Fibroblast of skin of abdomen (primary cell): ENCODE measurements at regions not wholly inside any gene's neighbourhood (a gene's known extent, or its start where the extent isn't known, plus 50 kb on each side); places are given as distances from the start of the nearest gene placed in this dataset.
"Not testable (repeated sequence)": the region's sequence is repeated elsewhere in the genome, so short reads cannot be mapped to it uniquely, and the experiment has no call there.

Experiments used
- DNase-seq: peaks from one replicate; pipeline ENCODE4 v3.0.0-alpha.2; 2013

GRCh38 chr14:104388541-104389325, 190.8 kb upstream of the C14orf180 start:
- DNase-seq = no peak

- no peak for DNase-seq
Observed at GRCh38 chr14:104389326-104390220, 190.0 kb upstream of the C14orf180 start.

- DNase-seq = no peak
Observed at GRCh38 chr14:104390221-104390931, 189.2 kb upstream of the C14orf180 start.

GRCh38 chr14:104390941-104391901, 188.3 kb upstream of the C14orf180 start:
- DNase-seq = no peak

GRCh38 chr14:104392001-104392395, 187.6 kb upstream of the C14orf180 start:
- no peak for DNase-seq

GRCh38 chr14:104392396-104393198, 187.0 kb upstream of the C14orf180 start:
- DNase-seq = no peak

- no peak for DNase-seq
Observed at GRCh38 chr14:104393199-104393897, 186.2 kb upstream of the C14orf180 start.

- DNase-seq = no peak
Observed at GRCh38 chr14:104393898-104394381, 185.6 kb upstream of the C14orf180 start.

- DNase-seq = no peak
Observed at GRCh38 chr14:104394409-104394851, 185.1 kb upstream of the C14orf180 start.

GRCh38 chr14:104395276-104395675, 184.3 kb upstream of the C14orf180 start:
- no peak for DNase-seq

- no peak for DNase-seq
Observed at GRCh38 chr14:104395941-104396681, 183.5 kb upstream of the C14orf180 start.

- no peak for DNase-seq
Observed at GRCh38 chr14:104396682-104397470, 182.7 kb upstream of the C14orf180 start.

GRCh38 chr14:104397956-104398355, 181.6 kb upstream of the C14orf180 start:
- DNase-seq = no peak

- no peak for DNase-seq
Observed at GRCh38 chr14:104398656-104399055, 180.9 kb upstream of the C14orf180 start.

GRCh38 chr14:104399432-104400155, 180.0 kb upstream of the C14orf180 start:
- no peak for DNase-seq

GRCh38 chr14:104400355-104400754, 179.2 kb upstream of the C14orf180 start:
- no peak for DNase-seq

- no peak for DNase-seq
Observed at GRCh38 chr14:104401785-104402184, 177.8 kb upstream of the C14orf180 start.

GRCh38 chr14:104402303-104402702, 177.3 kb upstream of the C14orf180 start:
- not testable (repeated sequence) for DNase-seq
